ENCODE measurements at regions not wholly inside any gene's neighbourhood (a gene's known extent, or its start where the extent isn't known, plus 50 kb on each side); places are given as distances from the start of the nearest gene placed in this dataset.

DNA sequence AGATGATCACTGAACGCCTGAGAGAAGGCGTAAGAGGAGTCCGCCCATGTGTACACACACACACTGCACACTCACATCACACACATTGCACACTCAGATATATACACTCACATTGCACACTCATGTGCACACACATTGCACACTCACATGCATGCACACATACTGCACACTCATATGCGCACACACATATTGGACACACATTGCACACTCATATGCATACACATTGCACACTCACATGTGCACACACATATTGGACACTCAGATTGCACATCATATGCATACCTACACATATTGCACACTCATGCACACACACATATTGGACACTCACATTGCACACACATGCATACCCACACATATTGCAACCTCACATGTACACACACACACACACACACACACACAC, 163.2 kb downstream of the WSCD1 start:
- TF ChIP-seq POLR2AphosphoS5 (IDR thresholded peaks at IDR 0.05; ENCODE audit: insufficient read depth, low read depth, low read length): no peak
- TF ChIP-seq POLR2A (IDR thresholded peaks at IDR 0.05; ENCODE audit: low read depth, low read length): no peak
- TF ChIP-seq EZH2 (IDR thresholded peaks at IDR 0.05; ENCODE audit: borderline replicate concordance, low read depth, low read length, severe bottlenecking): no peak
- TF ChIP-seq, protein P1, sequence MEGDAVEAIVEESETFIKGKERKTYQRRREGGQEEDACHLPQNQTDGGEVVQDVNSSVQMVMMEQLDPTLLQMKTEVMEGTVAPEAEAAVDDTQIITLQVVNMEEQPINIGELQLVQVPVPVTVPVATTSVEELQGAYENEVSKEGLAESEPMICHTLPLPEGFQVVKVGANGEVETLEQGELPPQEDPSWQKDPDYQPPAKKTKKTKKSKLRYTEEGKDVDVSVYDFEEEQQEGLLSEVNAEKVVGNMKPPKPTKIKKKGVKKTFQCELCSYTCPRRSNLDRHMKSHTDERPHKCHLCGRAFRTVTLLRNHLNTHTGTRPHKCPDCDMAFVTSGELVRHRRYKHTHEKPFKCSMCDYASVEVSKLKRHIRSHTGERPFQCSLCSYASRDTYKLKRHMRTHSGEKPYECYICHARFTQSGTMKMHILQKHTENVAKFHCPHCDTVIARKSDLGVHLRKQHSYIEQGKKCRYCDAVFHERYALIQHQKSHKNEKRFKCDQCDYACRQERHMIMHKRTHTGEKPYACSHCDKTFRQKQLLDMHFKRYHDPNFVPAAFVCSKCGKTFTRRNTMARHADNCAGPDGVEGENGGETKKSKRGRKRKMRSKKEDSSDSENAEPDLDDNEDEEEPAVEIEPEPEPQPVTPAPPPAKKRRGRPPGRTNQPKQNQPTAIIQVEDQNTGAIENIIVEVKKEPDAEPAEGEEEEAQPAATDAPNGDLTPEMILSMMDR (IDR thresholded peaks at IDR 0.05; ENCODE audit: extremely low read depth in 1 of 2, insufficient read depth in 1 of 2, low read depth in 1 of 2, low read length in 2 of 2): no peak
